Heart left ventricle (tissue), 16 donors: ENCODE measurements at regions not wholly inside any gene's neighbourhood (a gene's known extent, or its start where the extent isn't known, plus 50 kb on each side); places are given as distances from the start of the nearest gene placed in this dataset.

Source experiments
- ATAC-seq, 4 donors: fragments of 200-7000 bp; cut with Tn5 transposase; one replicate each; pipeline ENCODE4 v1.9.1; 2020 to 2022; ENCODE audit warnings: moderate library complexity in 4 of 4, mild to moderate bottlenecking in 3 of 4, moderate number of reproducible peaks in 1 of 4
- DNase-seq, 5 donors: peaks; one replicate each; pipeline ENCODE4 v3.0.0-alpha.2; 2020
- H3K27ac ChIP-seq, 12 donors: fragments of 200-600 bp; sonication (generic) in 4 of 12; one replicate each; pipeline versions ENCODE4 v1.5.0 to v1.8.0; 2016 to 2022; ENCODE audit warnings: mild to moderate bottlenecking in 2 of 12
- H3K27me3 ChIP-seq, 9 donors: fragments of 200-600 bp; sonication (generic) in 2 of 9; one replicate each; pipeline versions ENCODE4 v1.5.1 to v1.8.0; 2016 to 2022; ENCODE audit warnings: mild to moderate bottlenecking in 3 of 9
- H3K36me3 ChIP-seq, 9 donors: fragments of 200-600 bp; sonication (generic) in 2 of 9; one replicate each; pipeline versions ENCODE4 v1.5.0 to v1.8.0; 2018 to 2022; ENCODE audit warnings: mild to moderate bottlenecking in 2 of 9
- H3K4me1 ChIP-seq, 12 donors: fragments of 200-600 bp; sonication (generic) in 4 of 12; one replicate each; pipeline versions ENCODE4 v1.5.0 to v1.8.0; 2016 to 2022; ENCODE audit warnings: mild to moderate bottlenecking in 3 of 12
- H3K4me3 ChIP-seq, 12 donors: fragments of 200-600 bp; sonication (generic) in 4 of 12; one replicate each; pipeline versions ENCODE4 v1.5.0 to v1.8.0; 2017 to 2022; ENCODE audit warnings: mild to moderate bottlenecking in 9 of 12, moderate library complexity in 4 of 12
- H3K9me3 ChIP-seq, 12 donors: fragments of 200-600 bp; sonication (generic) in 4 of 12; one replicate each; pipeline versions ENCODE4 v1.5.0 to v1.8.0; 2016 to 2022; ENCODE audit warnings: mild to moderate bottlenecking in 1 of 12
- POLR2A ChIP-seq, 2 donors: fragments of 450-650 bp; IDR thresholded peaks; one replicate each; pipeline ENCODE4 v1.6.1; 2017; ENCODE audit warnings: antibody characterized with exemption in 2 of 2, mild to moderate bottlenecking in 2 of 2, moderate library complexity in 2 of 2
- WGBS, 4 donors: extraction: QIAGEN DNeasy Blood & Tissue Kit in 2 of 4; methylation state at CpG; one replicate each; pipeline versions ENCODE4 v1.1.5 to v1.1.7; 2013 to 2018; 5-methylcytosine and 5-hydroxymethylcytosine counted together
- intact Hi-C, 10 donors: fragments of 100-400 bp; cut with DNase I; formaldehyde crosslinking; loops; one replicate each; pipeline versions ENCODE4 v1.11.1 to v1.14.2; 2022
- TF ChIP-seq, protein P1 (sequence below), 12 donors: fragments of 200-600 bp; sonication (generic) in 4 of 12; IDR thresholded peaks; one replicate each; pipeline versions ENCODE4 v1.5.0 to v1.8.0; 2018 to 2022; ENCODE audit warnings: antibody characterized with exemption in 12 of 12, mild to moderate bottlenecking in 5 of 12
- donor health status: ischemic (EF 13 %, LVEDD 7.1; RV severe dilation, severe dysfunction).
- donor health status: healthy with polysubstance abuse.
- donor health status: DM: no; HTN: yes; CAD: no.
- donor health status: DM: no; HTN: no; CAD: no.
- donor health status: ischemic (EF 25% LVEDD 6.9; RV normal size, moderate dysfunction).
- donor health status: ischemic (EF 25% LVEDD 5.7; RV mildly dilated, moderate dysfunction).
- donor health status: healthy.
- donor health status: DM: yes; HTN: yes; CAD: no.
- donor health status: ischemic (EF 35%, LVEDD 5.7; RV mildly dilated, moderate dysfunction).
- donor health status: nonischemic (EF 11% LVEDD 7.7; RV severe dilation, severe dysfunction).
- donor health status: DM: yes; HTN: yes; CAD: no.
- donor health status: PGD.
- donor health status: ischemic (EF 29% LVEDD 5.4; RV normal size, mild dysfunction).
- donor health status: nonischemic (EF 23%, LVEDD 6.1; RV moderate dilation, normal function).

DNA sequence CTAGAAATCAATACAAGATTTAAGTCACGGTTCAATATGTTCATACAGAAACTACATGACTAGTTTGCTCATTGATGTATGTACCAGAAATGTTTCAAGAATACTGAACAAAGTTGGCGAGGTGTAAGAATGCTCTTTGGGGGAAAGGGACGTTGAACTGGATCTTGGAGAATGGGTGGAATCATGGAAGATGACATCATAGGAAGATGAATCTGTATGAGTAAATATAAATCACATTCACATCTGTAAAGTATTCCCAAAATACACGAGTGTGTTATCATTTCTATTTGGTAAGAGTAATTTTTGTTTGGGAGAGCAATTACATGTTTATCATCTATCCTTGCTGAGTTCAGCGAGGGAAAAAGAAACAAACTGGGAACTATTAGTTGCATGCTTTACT is 162.2 kb upstream of the TMTC1 start:
- Histone ChIP-seq H3K4me3 (no peak overlapping the region), H3K4me1 (no peaks in the 10 kb centered on the region), H3K9me3 (peaks cover 0 to under 1% (median 0%) of the 10 kb centered on the region in 12 donors), H3K27ac (no peak overlapping the region), H3K27me3 (no peaks in the 10 kb centered on the region), H3K36me3 (no peaks in the 10 kb centered on the region)
- DNase-seq = no peak
- 67 to 74% (median 69%) methylated on average over 5 of the region's 5 CpGs for WGBS, 4 donors
- intact Hi-C loops = no loop called here
- no peak for ATAC-seq
- no peak for TF ChIP-seq POLR2A (IDR thresholded peaks at IDR 0.05)
- TF ChIP-seq, protein P1, sequence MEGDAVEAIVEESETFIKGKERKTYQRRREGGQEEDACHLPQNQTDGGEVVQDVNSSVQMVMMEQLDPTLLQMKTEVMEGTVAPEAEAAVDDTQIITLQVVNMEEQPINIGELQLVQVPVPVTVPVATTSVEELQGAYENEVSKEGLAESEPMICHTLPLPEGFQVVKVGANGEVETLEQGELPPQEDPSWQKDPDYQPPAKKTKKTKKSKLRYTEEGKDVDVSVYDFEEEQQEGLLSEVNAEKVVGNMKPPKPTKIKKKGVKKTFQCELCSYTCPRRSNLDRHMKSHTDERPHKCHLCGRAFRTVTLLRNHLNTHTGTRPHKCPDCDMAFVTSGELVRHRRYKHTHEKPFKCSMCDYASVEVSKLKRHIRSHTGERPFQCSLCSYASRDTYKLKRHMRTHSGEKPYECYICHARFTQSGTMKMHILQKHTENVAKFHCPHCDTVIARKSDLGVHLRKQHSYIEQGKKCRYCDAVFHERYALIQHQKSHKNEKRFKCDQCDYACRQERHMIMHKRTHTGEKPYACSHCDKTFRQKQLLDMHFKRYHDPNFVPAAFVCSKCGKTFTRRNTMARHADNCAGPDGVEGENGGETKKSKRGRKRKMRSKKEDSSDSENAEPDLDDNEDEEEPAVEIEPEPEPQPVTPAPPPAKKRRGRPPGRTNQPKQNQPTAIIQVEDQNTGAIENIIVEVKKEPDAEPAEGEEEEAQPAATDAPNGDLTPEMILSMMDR (IDR thresholded peaks at IDR 0.05) = no peak

DNA sequence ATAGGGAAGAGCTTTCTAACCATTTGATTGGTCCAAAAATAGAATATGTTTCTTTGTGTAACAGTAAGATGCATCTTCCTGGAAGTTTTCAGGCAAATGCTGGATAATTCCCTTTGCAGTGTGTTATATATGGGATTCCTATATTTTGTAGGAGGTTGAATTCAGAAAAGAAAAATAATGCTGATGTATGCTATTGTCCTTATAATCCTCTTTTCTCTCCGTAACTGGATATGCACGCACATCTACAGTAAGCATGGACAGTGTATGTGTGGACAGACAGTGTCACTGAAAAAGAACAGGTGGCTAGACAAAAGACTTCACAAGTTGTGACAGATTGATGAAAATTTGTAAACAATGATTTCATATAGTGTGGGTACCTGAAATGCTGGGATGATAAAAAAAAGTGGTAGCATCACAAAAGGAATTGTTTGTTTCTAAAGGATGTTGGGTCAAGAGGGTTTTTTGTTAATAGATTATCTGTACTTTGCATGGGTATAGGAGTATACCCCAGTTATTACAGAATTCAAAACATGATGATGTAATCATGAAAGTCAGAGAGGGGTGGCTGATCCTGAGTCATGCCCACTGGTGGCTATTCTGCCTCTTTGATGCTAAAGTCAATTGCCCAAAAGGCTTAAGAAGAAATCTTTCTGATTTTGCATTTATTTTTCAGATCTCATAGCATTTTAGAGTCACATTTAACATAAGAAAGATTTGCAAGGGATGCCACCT is 160.7 kb upstream of the TMTC1 start:
- H3K9me3 ChIP-seq = peaks cover 0 to 11% (median 2%) of the 10 kb centered on the region in 12 donors
- DNase-seq (no peak), ATAC-seq (no peak)
- TF ChIP-seq POLR2A (IDR thresholded peaks at IDR 0.05) = no peak
- TF ChIP-seq, protein P1 (IDR thresholded peaks at IDR 0.05) = no peak
- WGBS, 4 donors = 68 to 87% (median 82%) methylated on average over 2 of the region's 2 CpGs
- intact Hi-C loops = no loop called here
- no peaks in the 10 kb centered on the region for H3K27me3 ChIP-seq
- no peaks in the 10 kb centered on the region for H3K4me1 ChIP-seq
- no peak overlapping the region for H3K27ac ChIP-seq
- H3K36me3 ChIP-seq = no peaks in the 10 kb centered on the region
- no peak overlapping the region for H3K4me3 ChIP-seq

DNA sequence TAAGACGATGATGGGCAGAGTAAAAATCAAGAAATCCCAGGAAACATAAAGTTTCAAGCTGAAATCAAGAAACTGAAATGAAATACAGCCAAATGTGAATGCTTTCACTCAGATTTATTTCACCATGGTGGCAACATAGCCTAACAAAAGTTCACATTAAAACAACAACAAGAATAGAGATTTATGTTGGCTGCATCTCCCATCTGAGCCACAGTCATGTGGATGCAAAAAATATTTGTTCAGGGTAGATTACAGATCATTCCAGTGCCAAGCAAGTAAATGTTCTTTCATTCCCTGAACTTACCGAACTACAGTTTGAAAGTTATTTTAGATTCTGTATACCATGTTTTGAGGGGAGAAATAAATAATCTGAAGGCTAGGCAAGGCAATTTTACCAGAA is 159.9 kb upstream of the TMTC1 start:
- TF ChIP-seq, protein P1 (IDR thresholded peaks at IDR 0.05) = no peak
- TF ChIP-seq POLR2A (IDR thresholded peaks at IDR 0.05) = no peak
- no peaks in the 10 kb centered on the region for H3K36me3 ChIP-seq
- ATAC-seq = no peak
- no peak overlapping the region for H3K27ac ChIP-seq
- intact Hi-C loops = no loop called here
- peaks cover 0 to 11% (median 2%) of the 10 kb centered on the region in 12 donors for H3K9me3 ChIP-seq
- H3K4me1 ChIP-seq = no peaks in the 10 kb centered on the region
- no peak for DNase-seq
- H3K27me3 ChIP-seq = no peaks in the 10 kb centered on the region
- H3K4me3 ChIP-seq = no peak overlapping the region
- WGBS, 4 donors = 64 to 78% (median 75%) methylated on average over 2 of the region's 2 CpGs

DNA sequence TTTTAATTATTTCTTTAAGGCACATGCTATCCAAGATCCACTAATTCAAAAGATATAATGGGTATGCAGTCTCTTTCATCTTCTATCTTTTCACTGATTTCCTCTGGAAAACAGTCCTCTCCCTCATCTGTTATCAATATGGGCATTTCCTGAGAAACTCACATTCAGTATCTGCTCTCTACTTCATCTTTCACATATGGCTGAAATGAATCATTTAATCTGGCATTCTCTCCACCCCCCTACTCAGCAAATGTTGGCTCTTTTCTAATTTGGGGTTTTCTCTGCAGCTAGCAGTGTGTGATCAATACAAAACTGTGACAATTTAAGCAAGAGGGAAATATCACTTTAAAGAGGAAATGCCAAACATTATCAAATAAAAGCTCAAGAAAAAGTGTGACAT is 157.1 kb upstream of the TMTC1 start:
- intact Hi-C loops = no loop called here
- DNase-seq = no peak
- no peaks in the 10 kb centered on the region for H3K27me3 ChIP-seq

More for the DNA sequence above, 157.1 kb upstream of the TMTC1 start:
- Histone ChIP-seq H3K36me3 (no peaks in the 10 kb centered on the region), H3K27ac (no peak overlapping the region), H3K4me1 (no peaks in the 10 kb centered on the region), H3K9me3 (peaks cover 0 to 11% (median 2%) of the 10 kb centered on the region in 12 donors), H3K4me3 (no peak overlapping the region)
- no peak for ATAC-seq
- TF ChIP-seq POLR2A (IDR thresholded peaks at IDR 0.05) = no peak
- TF ChIP-seq, protein P1 (IDR thresholded peaks at IDR 0.05) = no peak
